ENCODE measurements at regions not wholly inside any gene's neighbourhood (a gene's known extent, or its start where the extent isn't known, plus 50 kb on each side); places are given as distances from the start of the nearest gene placed in this dataset.

DNA sequence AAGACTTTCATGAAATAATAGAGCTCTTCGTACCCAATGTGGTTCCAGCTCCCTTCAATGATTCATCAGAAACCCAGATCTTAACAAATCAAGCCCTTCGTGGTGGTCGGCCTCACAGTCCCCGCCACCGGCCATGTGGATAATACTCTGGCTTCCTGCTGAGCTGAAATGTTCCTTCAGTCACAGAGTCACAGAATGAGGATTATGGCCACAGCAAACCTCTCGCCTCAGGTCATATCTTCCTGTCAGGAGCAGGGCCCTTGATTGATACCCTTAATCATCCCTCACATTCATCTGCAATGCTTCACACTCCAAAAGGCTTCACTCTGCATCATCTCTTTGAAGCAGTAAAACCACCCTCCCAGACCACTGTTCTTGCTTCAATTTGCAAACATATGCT is 452.6 kb downstream of the OCA2 start:
- TF ChIP-seq EZH2 (IDR thresholded peaks at IDR 0.05) (no peak), POLR2AphosphoS5 (IDR thresholded peaks at IDR 0.05; ENCODE audit: borderline replicate concordance, low read depth, low read length) (no peak), FOXP2 (optimal IDR thresholded peaks at IDR 0.05; ENCODE audit: control extremely low read depth, extremely low read length, insufficient read depth) (no peak)
